Thymus (tissue), 11 donors: ENCODE measurements at regions not wholly inside any gene's neighbourhood (a gene's known extent, or its start where the extent isn't known, plus 50 kb on each side); places are given as distances from the start of the nearest gene placed in this dataset.

Experiments
- DNase-seq, 9 donors: peaks; one replicate each; pipeline ENCODE4 v3.0.0-alpha.2; 2013; ENCODE audit warnings: low spot score in 9 of 9, low read depth in 6 of 9, missing footprints in 1 of 9
- H3K27ac ChIP-seq, 2 donors: one replicate each; pipeline ENCODE4 v1.5.1; 2013; ENCODE audit warnings: control low read depth in 1 of 2, low read depth in 1 of 2, low read length in 1 of 2, mild to moderate bottlenecking in 1 of 2, moderate library complexity in 1 of 2
- H3K27me3 ChIP-seq, 2 donors: one replicate each; pipeline ENCODE4 v1.5.1; 2013; ENCODE audit warnings: low read length in 1 of 2; ENCODE audit not compliant: control insufficient read depth in 2 of 2, insufficient read depth in 1 of 2
- H3K36me3 ChIP-seq, 2 donors: one replicate each; pipeline ENCODE4 v1.5.1; 2013; ENCODE audit warnings: low read length in 1 of 2, mild to moderate bottlenecking in 1 of 2, moderate library complexity in 1 of 2; ENCODE audit not compliant: control insufficient read depth in 2 of 2, insufficient read depth in 2 of 2
- H3K4me1 ChIP-seq, 2 donors: one replicate each; pipeline ENCODE4 v1.5.1; 2013; ENCODE audit warnings: low read length in 2 of 2; ENCODE audit not compliant: control insufficient read depth in 2 of 2, insufficient read depth in 2 of 2
- H3K4me3 ChIP-seq, 2 donors: one replicate each; pipeline ENCODE4 v1.5.1; 2013; ENCODE audit warnings: low read length in 2 of 2, control low read depth in 1 of 2, mild to moderate bottlenecking in 1 of 2
- H3K9me3 ChIP-seq, 2 donors: one replicate each; pipeline ENCODE4 v1.5.1; 2013; ENCODE audit warnings: low read length in 1 of 2, mild to moderate bottlenecking in 1 of 2; ENCODE audit not compliant: control insufficient read depth in 2 of 2, insufficient read depth in 1 of 2
- WGBS: extraction: QIAGEN DNeasy Blood & Tissue Kit; methylation state at CpG from one replicate; pipeline ENCODE4 v1.1.7; 2013; 5-methylcytosine and 5-hydroxymethylcytosine counted together
- donor health status: healthy.

DNA sequence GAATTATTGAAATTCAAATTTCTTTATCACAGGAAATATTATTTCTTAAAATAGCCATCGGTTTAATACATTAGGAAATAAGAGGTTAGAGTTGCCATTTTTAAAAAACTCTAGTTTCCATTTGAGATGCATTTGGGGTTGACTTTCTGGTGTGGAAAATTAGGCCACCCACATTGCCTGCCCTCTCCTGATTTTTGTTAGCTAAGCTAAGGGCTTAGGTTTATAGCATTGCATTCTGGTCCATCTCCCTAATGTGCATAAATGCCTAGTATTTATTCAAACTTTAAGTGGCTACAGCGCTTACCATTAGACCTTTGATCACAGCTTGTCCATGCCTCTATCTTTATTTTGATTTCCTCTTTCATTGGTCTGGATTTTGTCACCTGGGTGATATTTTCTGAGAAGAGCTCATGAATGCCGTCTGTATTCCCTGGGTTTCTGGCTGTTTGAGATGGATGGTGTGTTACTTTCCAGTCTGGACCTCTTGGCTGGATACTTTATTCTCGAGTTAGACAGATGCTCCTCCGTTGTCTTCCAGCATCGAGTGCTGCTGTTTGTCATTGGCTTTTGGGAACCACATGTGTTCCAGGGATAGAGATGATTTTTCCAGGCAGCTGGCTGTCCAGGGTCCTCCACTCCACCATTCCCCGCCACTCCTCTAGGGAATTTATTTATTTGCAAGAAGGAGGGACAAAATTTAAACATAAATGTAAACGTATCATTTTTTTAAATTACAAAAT is 120.3 kb downstream of the KATNIP start:
- H3K27me3 ChIP-seq = no peaks in the 10 kb centered on the region
- H3K9me3 ChIP-seq = no peaks in the 10 kb centered on the region
- 98% methylated on average over 8 of the region's 8 CpGs for WGBS
- H3K4me1 ChIP-seq = no peaks in the 10 kb centered on the region
- H3K4me3 ChIP-seq = no peak overlapping the region
- H3K27ac ChIP-seq = no peak overlapping the region
- H3K36me3 ChIP-seq = no peaks in the 10 kb centered on the region
- no peak for DNase-seq

DNA sequence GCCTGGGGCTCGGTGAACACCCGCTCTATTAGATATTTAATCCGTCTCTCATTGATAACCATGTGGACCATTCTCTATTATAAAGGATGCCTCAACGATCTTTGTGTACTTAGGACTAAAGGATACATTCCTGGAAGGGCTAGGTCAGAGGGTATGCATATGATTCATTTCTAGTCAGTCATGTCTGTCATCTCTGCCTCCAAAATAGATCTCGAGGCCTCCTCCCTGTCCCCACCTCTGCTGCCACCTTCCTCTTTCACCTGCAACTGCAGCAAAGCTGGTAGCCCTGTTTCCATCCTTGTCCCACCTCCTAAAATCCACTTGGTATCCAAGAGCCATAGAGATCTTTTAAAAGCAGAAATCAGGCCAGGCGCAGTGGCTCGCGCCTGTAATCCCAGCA is 121.5 kb downstream of the KATNIP start:
- no peak for DNase-seq
- H3K36me3 ChIP-seq = no peaks in the 10 kb centered on the region
- 98% methylated on average over 8 of the region's 8 CpGs for WGBS
- H3K9me3 ChIP-seq = no peaks in the 10 kb centered on the region
- H3K4me1 ChIP-seq = no peaks in the 10 kb centered on the region
- H3K27me3 ChIP-seq = no peaks in the 10 kb centered on the region
- H3K27ac ChIP-seq = no peak overlapping the region
- no peak overlapping the region for H3K4me3 ChIP-seq

- peaks cover 4 to 24% of the 10 kb centered on the region in 2 donors for H3K36me3 ChIP-seq
- no peaks in the 10 kb centered on the region for H3K4me1 ChIP-seq
- no peaks in the 10 kb centered on the region for H3K9me3 ChIP-seq
- DNase-seq = no peak
- H3K4me3 ChIP-seq = no peak overlapping the region
- WGBS = 98% methylated on average over 4 of the region's 4 CpGs
- H3K27ac ChIP-seq = no peak overlapping the region
- H3K27me3 ChIP-seq = no peaks in the 10 kb centered on the region
These were observed 126.9 kb downstream of the KATNIP start for GRCh38 chr16:27676839-27677238.

DNA sequence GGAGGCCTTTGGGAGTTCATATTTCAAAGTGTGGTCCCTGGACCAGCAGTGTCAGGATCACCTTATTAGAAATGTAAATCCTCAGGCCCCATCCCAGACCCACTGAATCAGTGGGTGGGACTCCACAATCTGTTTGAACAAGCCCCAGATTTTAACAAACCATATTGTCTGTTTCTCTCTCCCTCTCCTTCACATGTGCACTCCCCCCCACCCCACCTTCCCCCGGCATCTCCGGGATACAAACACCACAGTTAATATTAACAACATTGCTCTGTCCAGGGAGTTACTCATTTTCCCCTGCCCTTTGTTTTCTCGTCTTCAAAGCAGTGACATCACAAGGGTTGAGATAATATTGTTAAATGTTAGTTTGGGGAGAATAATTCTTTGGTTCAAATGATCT is 127.3 kb downstream of the KATNIP start:
- Histone ChIP-seq H3K9me3 (no peaks in the 10 kb centered on the region), H3K27ac (no peak overlapping the region), H3K4me3 (no peak overlapping the region), H3K27me3 (no peaks in the 10 kb centered on the region), H3K4me1 (no peaks in the 10 kb centered on the region), H3K36me3 (peaks cover 4 to 26% of the 10 kb centered on the region in 2 donors)
- DNase-seq = no peak
- 95% methylated on average over 3 of the region's 3 CpGs for WGBS

- no peak for DNase-seq
- H3K4me3 ChIP-seq = no peak overlapping the region
- peaks cover 4 to 31% of the 10 kb centered on the region in 2 donors for H3K36me3 ChIP-seq
- no peaks in the 10 kb centered on the region for H3K27me3 ChIP-seq
- no peaks in the 10 kb centered on the region for H3K9me3 ChIP-seq
- no peaks in the 10 kb centered on the region for H3K4me1 ChIP-seq
- 100% methylated on average over 3 of the region's 3 CpGs for WGBS
- H3K27ac ChIP-seq = no peak overlapping the region
These were observed 129.0 kb downstream of the KATNIP start for GRCh38 chr16:27678955-27679354.

- Histone ChIP-seq H3K4me3 (no peak overlapping the region), H3K4me1 (no peaks in the 10 kb centered on the region), H3K9me3 (no peaks in the 10 kb centered on the region), H3K27me3 (no peaks in the 10 kb centered on the region), H3K36me3 (peaks cover 4 to 31% of the 10 kb centered on the region in 2 donors), H3K27ac (no peak overlapping the region)
- 97% methylated on average over 7 of the region's 7 CpGs for WGBS
- no peak for DNase-seq
These were observed 130.0 kb downstream of the KATNIP start for GRCh38 chr16:27679899-27680298.

DNA sequence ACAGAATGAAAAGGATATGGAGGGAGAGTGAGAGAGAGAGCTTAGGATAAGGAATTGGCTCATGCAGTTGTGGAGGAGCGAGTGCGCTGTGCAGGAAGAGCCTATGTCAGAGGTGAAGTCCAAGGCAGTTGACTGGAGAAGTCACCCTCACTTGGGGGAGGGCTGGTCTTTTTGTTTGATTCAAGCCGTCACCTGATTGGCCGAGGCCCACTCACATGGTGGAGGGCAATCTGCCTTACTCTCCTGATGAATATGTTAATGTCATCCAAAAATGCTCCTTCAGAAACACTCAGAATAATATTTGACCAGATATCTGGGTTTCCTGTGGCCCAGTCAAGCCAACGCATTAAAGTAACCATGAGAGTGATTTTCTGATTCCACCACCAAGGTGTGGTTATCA is 131.7 kb downstream of the KATNIP start:
- no peak for DNase-seq
- H3K27ac ChIP-seq = no peak overlapping the region
- H3K9me3 ChIP-seq = no peaks in the 10 kb centered on the region
- WGBS = 97% methylated on average over 5 of the region's 5 CpGs
- no peaks in the 10 kb centered on the region for H3K27me3 ChIP-seq
- peaks cover 4 to 31% of the 10 kb centered on the region in 2 donors for H3K36me3 ChIP-seq
- no peak overlapping the region for H3K4me3 ChIP-seq
- H3K4me1 ChIP-seq = no peaks in the 10 kb centered on the region

DNA sequence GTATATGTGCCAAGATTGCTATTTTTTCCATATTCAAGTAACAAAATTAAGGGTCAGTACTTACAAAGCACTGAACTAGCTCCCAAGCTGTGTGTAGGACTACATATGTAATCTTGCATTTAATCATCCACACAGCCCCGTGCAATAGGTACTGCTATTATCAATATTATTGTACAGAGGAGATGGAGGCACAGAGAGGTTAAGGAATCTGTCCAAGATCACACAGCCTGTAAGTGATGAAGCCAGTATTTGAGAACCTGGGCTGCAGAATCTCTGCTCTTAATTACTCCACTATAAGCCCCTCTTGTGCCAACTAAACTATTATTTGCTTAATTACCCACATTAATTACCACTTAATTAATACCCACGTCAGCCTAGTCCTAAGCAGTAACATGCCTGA is 134.1 kb downstream of the KATNIP start:
- H3K4me3 ChIP-seq = no peak overlapping the region
- H3K4me1 ChIP-seq = no peaks in the 10 kb centered on the region
- H3K9me3 ChIP-seq = no peaks in the 10 kb centered on the region
- no peak overlapping the region for H3K27ac ChIP-seq
- no peaks in the 10 kb centered on the region for H3K27me3 ChIP-seq
- 98% methylated on average over 2 of the region's 2 CpGs for WGBS
- DNase-seq = no peak
- H3K36me3 ChIP-seq = peaks cover 0 to 19% of the 10 kb centered on the region in 2 donors

DNA sequence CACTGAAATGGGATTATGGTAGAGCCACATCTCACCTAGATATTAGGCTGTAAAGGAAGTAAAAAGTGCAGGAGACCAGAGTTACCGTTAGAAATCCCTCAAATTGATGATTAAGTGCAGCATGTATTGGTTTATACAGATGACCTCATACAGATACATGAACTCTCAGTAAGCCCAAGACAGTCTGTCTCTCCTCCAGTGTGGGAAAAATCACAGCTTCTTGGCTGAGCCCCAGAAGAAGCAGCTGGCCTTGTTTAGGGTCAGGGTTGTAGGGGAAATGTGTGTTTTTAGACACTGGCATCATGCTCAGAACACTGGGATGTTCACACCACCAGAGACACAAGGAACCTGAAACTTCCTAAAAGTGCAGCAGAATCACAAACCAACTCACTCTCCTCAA is 135.9 kb downstream of the KATNIP start:
- H3K4me3 ChIP-seq = no peak overlapping the region
- DNase-seq = no peak
- no peak overlapping the region for H3K27ac ChIP-seq
- peaks cover 0 to 16% of the 10 kb centered on the region in 2 donors for H3K36me3 ChIP-seq
- no peaks in the 10 kb centered on the region for H3K4me1 ChIP-seq
- H3K27me3 ChIP-seq = no peaks in the 10 kb centered on the region
- H3K9me3 ChIP-seq = no peaks in the 10 kb centered on the region
- WGBS = 100% methylated on average over 1 of the region's 1 CpG
